ENCODE measurements at regions not wholly inside any gene's neighbourhood (a gene's known extent, or its start where the extent isn't known, plus 50 kb on each side); places are given as distances from the start of the nearest gene placed in this dataset.

DNA sequence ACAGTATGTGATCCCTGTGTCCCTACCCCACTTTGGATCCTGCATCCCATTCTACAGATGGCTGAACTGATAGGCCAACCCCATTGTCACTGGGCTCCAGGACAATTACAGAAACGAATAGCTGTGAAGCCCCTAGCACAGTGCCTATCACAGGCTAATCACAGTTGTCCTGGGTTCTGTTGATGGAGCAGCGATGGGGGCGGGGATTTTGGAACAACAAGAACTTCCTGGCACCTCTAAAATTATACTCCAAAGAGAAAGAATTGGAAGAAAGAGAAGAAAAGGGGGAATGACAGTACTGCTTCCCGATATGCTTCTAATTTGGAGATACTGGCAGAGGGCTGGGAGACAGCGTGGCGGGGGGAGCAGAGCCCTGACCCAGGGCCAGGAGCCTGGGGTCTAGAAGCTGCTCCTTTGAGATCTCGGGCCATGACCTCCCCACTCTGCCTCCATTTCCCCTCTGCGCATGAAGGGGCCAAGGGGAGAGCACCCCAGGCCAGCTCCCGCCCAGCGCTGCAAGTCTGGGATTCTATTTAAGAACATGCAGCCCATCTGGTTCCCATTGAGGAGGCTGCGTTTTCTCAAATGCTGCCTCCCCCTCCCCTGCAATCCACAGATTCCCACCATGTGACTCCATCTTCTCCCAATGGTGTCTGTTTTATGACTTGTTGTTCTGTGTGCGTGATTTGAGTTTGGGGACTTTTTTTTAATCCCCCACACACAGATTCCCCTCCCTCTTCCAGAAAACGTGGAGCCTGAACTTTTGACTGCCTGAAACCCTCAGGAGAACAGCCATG, 202.7 kb downstream of the CYP26B1 start:
- POLR2A ChIA-PET (ENCODE audit: partially characterized antibody): no interaction called here
- CTCF ChIA-PET (ENCODE audit: partially characterized antibody): interaction anchor here (0.8 to 4.7 kb wide), 5 partner anchors 20 to 206 kb away, joined by 3 to 24 read pairs (median 3); no protein-coding TSS in a partner anchor
- no peaks in the 10 kb centered on the region for H3K79me1 ChIP-seq (ENCODE audit: low read depth, low read length)
- H3K4me3 ChIP-seq (ENCODE audit: extremely low read depth in 1 of 4, insufficient read depth in 2 of 4, low read depth in 3 of 4, low read length in 4 of 4): no peak overlapping the region
- H4K8ac ChIP-seq (ENCODE audit: extremely low read depth, insufficient read depth, low read length): no peak overlapping the region
- WGBS, 2 experiments (ENCODE audit: extremely low coverage in 1 of 2, insufficient coverage in 1 of 2, insufficient read length in 1 of 2, insufficient replicate concordance in 2 of 2, low coverage in 1 of 2, low lambda C conversion rate in 2 of 2, missing lambda C conversion rate in 1 of 2): 91% methylated on average over 13 of the region's 13 CpGs; no CpG with 5 or more reads in 1 of the 2 experiments
- no peaks in the 10 kb centered on the region for H3K9me3 ChIP-seq (ENCODE audit: insufficient read depth in 2 of 2, low read depth in 1 of 2, low read length in 1 of 2)
- H2BK120ac ChIP-seq (replicated peaks; ENCODE audit: low read depth, low read length): no peak overlapping the region
- H3K9ac ChIP-seq (replicated peaks in 1 of 4; ENCODE audit: extremely low read depth in 1 of 4, low read depth in 3 of 4, low read length in 3 of 4): no peak overlapping the region
- no peak overlapping the region for H2BK12ac ChIP-seq (ENCODE audit: low read depth, low read length)
- H4K91ac ChIP-seq (replicated peaks; ENCODE audit: insufficient read length, low read length): no peak overlapping the region
- no peak overlapping the region for H2BK15ac ChIP-seq (ENCODE audit: low read length)
- no peak overlapping the region for H2BK5ac ChIP-seq (ENCODE audit: low read depth, low read length)
- no peak overlapping the region for H2BK20ac ChIP-seq (ENCODE audit: low read length)
- no peaks in the 10 kb centered on the region for H3K23me2 ChIP-seq (ENCODE audit: low read depth, low read length)
- H3K79me2 ChIP-seq (ENCODE audit: control insufficient read depth in 1 of 2, insufficient read depth in 2 of 2, low read length in 2 of 2): no peaks in the 10 kb centered on the region
- no peak overlapping the region for H2AFZ ChIP-seq (ENCODE audit: low read length)
- H3K4ac ChIP-seq (replicated peaks; ENCODE audit: insufficient read length, low read depth, low read length): no peak overlapping the region
- H3K23ac ChIP-seq (ENCODE audit: insufficient read length): no peak overlapping the region
- no peak overlapping the region for H3K27ac ChIP-seq (ENCODE audit: low read depth, low read length)
- H3K4me2 ChIP-seq (ENCODE audit: insufficient read depth in 1 of 2, low read depth in 2 of 2, low read length in 2 of 2): no peak overlapping the region
- H2AK5ac ChIP-seq (ENCODE audit: low read depth, low read length): no peak overlapping the region
- DNase-seq (ENCODE audit: low read depth in 1 of 2, low spot score in 2 of 2): peak in 1 of 2 experiments; percentile 22
- no peak for FAIRE-seq
- H3K27me3 ChIP-seq (replicated peaks in 1 of 4; ENCODE audit: control insufficient read depth in 3 of 4, extremely low read depth in 1 of 4, insufficient read depth in 3 of 4, low read length in 3 of 4): no peaks in the 10 kb centered on the region
- no peak overlapping the region for H3K56ac ChIP-seq (replicated peaks; ENCODE audit: insufficient read length, low read depth, low read length)
- no peaks in the 10 kb centered on the region for H3K4me1 ChIP-seq (replicated peaks in 1 of 4; ENCODE audit: control insufficient read depth in 3 of 4, insufficient read depth in 4 of 4, low read length in 3 of 4)
- H3K14ac ChIP-seq (ENCODE audit: insufficient read length): no peak overlapping the region
- H4K5ac ChIP-seq (ENCODE audit: insufficient read length, low read depth, low read length): no peak overlapping the region
- no peak overlapping the region for H3K18ac ChIP-seq (ENCODE audit: extremely low read depth, low read length)
- H3K36me3 ChIP-seq (ENCODE audit: control insufficient read depth in 2 of 4, insufficient read depth in 4 of 4, low read length in 3 of 4): no peaks in the 10 kb centered on the region; a peak in 1 of 8 replicates
- H4K20me1 ChIP-seq (replicated peaks in 1 of 2; ENCODE audit: control insufficient read depth in 1 of 2, insufficient read depth in 2 of 2, low read length in 2 of 2): no peaks in the 10 kb centered on the region
- TF ChIP-seq SUZ12 (IDR thresholded peaks at IDR 0.05; ENCODE audit: low read length) (no peak), GTF2F1 (IDR thresholded peaks at IDR 0.05; ENCODE audit: borderline replicate concordance, low read depth, low read length) (no peak), POLR2AphosphoS5 (IDR thresholded peaks at IDR 0.05; ENCODE audit: low read depth, low read length) (no peak)
